ENCODE measurements at regions not wholly inside any gene's neighbourhood (a gene's known extent, or its start where the extent isn't known, plus 50 kb on each side); places are given as distances from the start of the nearest gene placed in this dataset.
A peak's percentile ranks its signal among the peaks of the same experiment; 100 is the strongest.

- DNase-seq = no peak
- WGBS (ENCODE audit: insufficient coverage) = 53% methylated on average over 4 of the region's 6 CpGs
- no peaks in the 10 kb centered on the region for H3K4me1 ChIP-seq (ENCODE audit: control insufficient read depth, insufficient read depth, low read length)
- H3K9me3 ChIP-seq (replicated peaks; ENCODE audit: control insufficient read depth, low read depth, low read length) = no peaks in the 10 kb centered on the region
- no peaks in the 10 kb centered on the region for H3K36me3 ChIP-seq (ENCODE audit: control insufficient read depth, insufficient read depth, low read length)
- no peak overlapping the region for H3K27ac ChIP-seq (ENCODE audit: low read length)
- no peak overlapping the region for H3K4me3 ChIP-seq (ENCODE audit: low read length)
- H3K27me3 ChIP-seq (ENCODE audit: control insufficient read depth, insufficient read depth, low read length) = no peaks in the 10 kb centered on the region
Observed at GRCh38 chr4:45596379-45597101, 527.3 kb downstream of the GABRG1 start.

- H3K36me3 ChIP-seq (ENCODE audit: control insufficient read depth, insufficient read depth, low read length) = no peaks in the 10 kb centered on the region
- no peak overlapping the region for H3K4me3 ChIP-seq (ENCODE audit: low read length)
- DNase-seq = peak; percentile 42
- no peaks in the 10 kb centered on the region for H3K4me1 ChIP-seq (ENCODE audit: control insufficient read depth, insufficient read depth, low read length)
- peaks cover 2% of the 10 kb centered on the region for H3K9me3 ChIP-seq (replicated peaks; ENCODE audit: control insufficient read depth, low read depth, low read length)
- H3K27ac ChIP-seq (ENCODE audit: low read length) = no peak overlapping the region
- H3K27me3 ChIP-seq (ENCODE audit: control insufficient read depth, insufficient read depth, low read length) = no peaks in the 10 kb centered on the region
- no CpG with 5 or more reads among the region's 3 CpGs for WGBS (ENCODE audit: insufficient coverage)
Observed at GRCh38 chr4:45580334-45580733, 543.5 kb downstream of the GABRG1 start.

- DNase-seq = no peak
- Histone ChIP-seq H3K9me3 (replicated peaks; ENCODE audit: control insufficient read depth, low read depth, low read length) (peaks cover 2% of the 10 kb centered on the region), H3K27ac (ENCODE audit: low read length) (no peak overlapping the region), H3K4me1 (ENCODE audit: control insufficient read depth, insufficient read depth, low read length) (no peaks in the 10 kb centered on the region), H3K4me3 (ENCODE audit: low read length) (no peak overlapping the region), H3K36me3 (ENCODE audit: control insufficient read depth, insufficient read depth, low read length) (no peaks in the 10 kb centered on the region), H3K27me3 (ENCODE audit: control insufficient read depth, insufficient read depth, low read length) (no peaks in the 10 kb centered on the region)
- no CpG with 5 or more reads among the region's 1 CpG for WGBS (ENCODE audit: insufficient coverage)
Observed at GRCh38 chr4:45578874-45579273, 545.0 kb downstream of the GABRG1 start.

GRCh38 chr4:45576275-45576674 is 547.6 kb downstream of the GABRG1 start:
- H3K36me3 ChIP-seq (ENCODE audit: control insufficient read depth, insufficient read depth, low read length) = no peaks in the 10 kb centered on the region
- no peak for DNase-seq
- no peaks in the 10 kb centered on the region for H3K27me3 ChIP-seq (ENCODE audit: control insufficient read depth, insufficient read depth, low read length)
- H3K4me3 ChIP-seq (ENCODE audit: low read length) = no peak overlapping the region
- H3K4me1 ChIP-seq (ENCODE audit: control insufficient read depth, insufficient read depth, low read length) = no peaks in the 10 kb centered on the region
- WGBS (ENCODE audit: insufficient coverage) = 80% methylated on average over 1 of the region's 2 CpGs
- H3K27ac ChIP-seq (ENCODE audit: low read length) = no peak overlapping the region
- peaks cover 2% of the 10 kb centered on the region for H3K9me3 ChIP-seq (replicated peaks; ENCODE audit: control insufficient read depth, low read depth, low read length)

GRCh38 chr4:45569619-45570018 is 554.2 kb downstream of the GABRG1 start:
- Histone ChIP-seq H3K9me3 (replicated peaks; ENCODE audit: control insufficient read depth, low read depth, low read length) (peaks cover under 1% of the 10 kb centered on the region), H3K36me3 (ENCODE audit: control insufficient read depth, insufficient read depth, low read length) (no peaks in the 10 kb centered on the region), H3K27ac (ENCODE audit: low read length) (no peak overlapping the region), H3K4me1 (ENCODE audit: control insufficient read depth, insufficient read depth, low read length) (no peaks in the 10 kb centered on the region), H3K27me3 (ENCODE audit: control insufficient read depth, insufficient read depth, low read length) (no peaks in the 10 kb centered on the region), H3K4me3 (ENCODE audit: low read length) (no peak overlapping the region)
- WGBS (ENCODE audit: insufficient coverage) = no CpG with 5 or more reads among the region's 1 CpG
- no peak for DNase-seq

- WGBS (ENCODE audit: insufficient coverage) = no CpG with 5 or more reads among the region's 3 CpGs
- no peaks in the 10 kb centered on the region for H3K4me1 ChIP-seq (ENCODE audit: control insufficient read depth, insufficient read depth, low read length)
- no peaks in the 10 kb centered on the region for H3K27me3 ChIP-seq (ENCODE audit: control insufficient read depth, insufficient read depth, low read length)
- no peak overlapping the region for H3K27ac ChIP-seq (ENCODE audit: low read length)
- H3K4me3 ChIP-seq (ENCODE audit: low read length) = no peak overlapping the region
- H3K36me3 ChIP-seq (ENCODE audit: control insufficient read depth, insufficient read depth, low read length) = no peaks in the 10 kb centered on the region
- DNase-seq = no peak
- no peaks in the 10 kb centered on the region for H3K9me3 ChIP-seq (replicated peaks; ENCODE audit: control insufficient read depth, low read depth, low read length)
Observed at GRCh38 chr4:45568694-45569093, 555.2 kb downstream of the GABRG1 start.

GRCh38 chr4:45566896-45567603 is 556.8 kb downstream of the GABRG1 start:
- Histone ChIP-seq H3K36me3 (ENCODE audit: control insufficient read depth, insufficient read depth, low read length) (no peaks in the 10 kb centered on the region), H3K27me3 (ENCODE audit: control insufficient read depth, insufficient read depth, low read length) (no peaks in the 10 kb centered on the region), H3K9me3 (replicated peaks; ENCODE audit: control insufficient read depth, low read depth, low read length) (no peaks in the 10 kb centered on the region), H3K4me1 (ENCODE audit: control insufficient read depth, insufficient read depth, low read length) (no peaks in the 10 kb centered on the region), H3K4me3 (ENCODE audit: low read length) (no peak overlapping the region), H3K27ac (ENCODE audit: low read length) (no peak overlapping the region)
- WGBS (ENCODE audit: insufficient coverage) = 81% methylated on average over 16 of the region's 19 CpGs
- no peak for DNase-seq

GRCh38 chr4:45554423-45554822 is 569.4 kb downstream of the GABRG1 start:
- Histone ChIP-seq H3K27me3 (ENCODE audit: control insufficient read depth, insufficient read depth, low read length) (no peaks in the 10 kb centered on the region), H3K4me1 (ENCODE audit: control insufficient read depth, insufficient read depth, low read length) (no peaks in the 10 kb centered on the region), H3K36me3 (ENCODE audit: control insufficient read depth, insufficient read depth, low read length) (no peaks in the 10 kb centered on the region), H3K27ac (ENCODE audit: low read length) (no peak overlapping the region), H3K9me3 (replicated peaks; ENCODE audit: control insufficient read depth, low read depth, low read length) (no peaks in the 10 kb centered on the region), H3K4me3 (ENCODE audit: low read length) (no peak overlapping the region)
- DNase-seq = peak; percentile 32
- WGBS (ENCODE audit: insufficient coverage) = no CpG with 5 or more reads among the region's 1 CpG

GRCh38 chr4:45550766-45551366 is 573.0 kb downstream of the GABRG1 start:
- no peak for DNase-seq
- H3K4me3 ChIP-seq (ENCODE audit: low read length) = no peak overlapping the region
- H3K4me1 ChIP-seq (ENCODE audit: control insufficient read depth, insufficient read depth, low read length) = no peaks in the 10 kb centered on the region
- no peaks in the 10 kb centered on the region for H3K27me3 ChIP-seq (ENCODE audit: control insufficient read depth, insufficient read depth, low read length)
- no peaks in the 10 kb centered on the region for H3K36me3 ChIP-seq (ENCODE audit: control insufficient read depth, insufficient read depth, low read length)
- no CpG with 5 or more reads among the region's 4 CpGs for WGBS (ENCODE audit: insufficient coverage)
- H3K9me3 ChIP-seq (replicated peaks; ENCODE audit: control insufficient read depth, low read depth, low read length) = no peaks in the 10 kb centered on the region
- no peak overlapping the region for H3K27ac ChIP-seq (ENCODE audit: low read length)

GRCh38 chr4:45539142-45539814 is 584.6 kb downstream of the GABRG1 start:
- no peaks in the 10 kb centered on the region for H3K4me1 ChIP-seq (ENCODE audit: control insufficient read depth, insufficient read depth, low read length)
- no CpG with 5 or more reads among the region's 2 CpGs for WGBS (ENCODE audit: insufficient coverage)
- H3K9me3 ChIP-seq (replicated peaks; ENCODE audit: control insufficient read depth, low read depth, low read length) = no peaks in the 10 kb centered on the region
- no peaks in the 10 kb centered on the region for H3K36me3 ChIP-seq (ENCODE audit: control insufficient read depth, insufficient read depth, low read length)
- no peak overlapping the region for H3K27ac ChIP-seq (ENCODE audit: low read length)
- no peaks in the 10 kb centered on the region for H3K27me3 ChIP-seq (ENCODE audit: control insufficient read depth, insufficient read depth, low read length)
- DNase-seq = no peak
- no peak overlapping the region for H3K4me3 ChIP-seq (ENCODE audit: low read length)

Data from muscle of leg (tissue), 3 donors.